RWPE2 (cell line): ENCODE measurements at regions not wholly inside any gene's neighbourhood (a gene's known extent, or its start where the extent isn't known, plus 50 kb on each side); places are given as distances from the start of the nearest gene placed in this dataset.

Experiments
- ATAC-seq: fragments of 200-7000 bp; cut with Tn5 transposase; 3 replicates; pipeline ENCODE4 v1.9.1; 2021; ENCODE audit warnings: low read depth
- DNase-seq: peaks from one replicate; pipeline ENCODE4 v3.0.0-alpha.2; 2020; ENCODE audit warnings: low spot score
- H3K27ac ChIP-seq: fragments of 450-650 bp; 2 replicates; pipeline ENCODE4 v1.5.1; 2017; ENCODE audit warnings: mild to moderate bottlenecking; ENCODE audit not compliant: poor library complexity, severe bottlenecking
- H3K27me3 ChIP-seq: fragments of 250-450 bp; sonication (Bioruptor Pico); 2 replicates; pipeline ENCODE4 v1.5.1; 2021; ENCODE audit warnings: mild to moderate bottlenecking, moderate library complexity; ENCODE audit not compliant: insufficient read depth, poor library complexity, severe bottlenecking
- H3K36me3 ChIP-seq: fragments of 250-450 bp; sonication (Bioruptor Pico); 2 replicates; pipeline ENCODE4 v1.5.1; 2020; ENCODE audit warnings: low read depth, mild to moderate bottlenecking, moderate library complexity
- H3K4me1 ChIP-seq: fragments of 250-450 bp; sonication (Bioruptor Pico); 2 replicates; pipeline ENCODE4 v1.5.1; 2021; ENCODE audit warnings: mild to moderate bottlenecking, moderate library complexity; ENCODE audit not compliant: insufficient read depth, poor library complexity, severe bottlenecking
- H3K4me3 ChIP-seq: fragments of 250-450 bp; sonication (Bioruptor Pico); 2 replicates; pipeline ENCODE4 v1.5.1; 2021; ENCODE audit warnings: mild to moderate bottlenecking, moderate library complexity; ENCODE audit not compliant: severe bottlenecking
- H3K9me3 ChIP-seq: fragments of 250-450 bp; sonication (Bioruptor Pico); 2 replicates; pipeline ENCODE4 v1.5.1; 2021; ENCODE audit warnings: mild to moderate bottlenecking, moderate library complexity; ENCODE audit not compliant: severe bottlenecking
- TF ChIP-seq, protein P1 (sequence below): fragments of 450-650 bp; IDR thresholded peaks from one replicate; pipeline ENCODE4 v1.5.1; 2017; ENCODE audit warnings: mild to moderate bottlenecking, moderate library complexity; ENCODE audit not compliant: poor library complexity, severe bottlenecking

GRCh38 chr10:37474645-37475044 is 349.2 kb downstream of the ANKRD30A start:
- DNase-seq (no peak), ATAC-seq (no peak)
- H3K27ac ChIP-seq, result no peak overlapping the region
- H3K4me1 ChIP-seq, result no peaks in the 10 kb centered on the region
- H3K27me3 ChIP-seq, result no peaks in the 10 kb centered on the region
- H3K9me3 ChIP-seq, result no peaks in the 10 kb centered on the region
- H3K36me3 ChIP-seq, result no peaks in the 10 kb centered on the region
- H3K4me3 ChIP-seq, result no peak overlapping the region
- TF ChIP-seq, protein P1, sequence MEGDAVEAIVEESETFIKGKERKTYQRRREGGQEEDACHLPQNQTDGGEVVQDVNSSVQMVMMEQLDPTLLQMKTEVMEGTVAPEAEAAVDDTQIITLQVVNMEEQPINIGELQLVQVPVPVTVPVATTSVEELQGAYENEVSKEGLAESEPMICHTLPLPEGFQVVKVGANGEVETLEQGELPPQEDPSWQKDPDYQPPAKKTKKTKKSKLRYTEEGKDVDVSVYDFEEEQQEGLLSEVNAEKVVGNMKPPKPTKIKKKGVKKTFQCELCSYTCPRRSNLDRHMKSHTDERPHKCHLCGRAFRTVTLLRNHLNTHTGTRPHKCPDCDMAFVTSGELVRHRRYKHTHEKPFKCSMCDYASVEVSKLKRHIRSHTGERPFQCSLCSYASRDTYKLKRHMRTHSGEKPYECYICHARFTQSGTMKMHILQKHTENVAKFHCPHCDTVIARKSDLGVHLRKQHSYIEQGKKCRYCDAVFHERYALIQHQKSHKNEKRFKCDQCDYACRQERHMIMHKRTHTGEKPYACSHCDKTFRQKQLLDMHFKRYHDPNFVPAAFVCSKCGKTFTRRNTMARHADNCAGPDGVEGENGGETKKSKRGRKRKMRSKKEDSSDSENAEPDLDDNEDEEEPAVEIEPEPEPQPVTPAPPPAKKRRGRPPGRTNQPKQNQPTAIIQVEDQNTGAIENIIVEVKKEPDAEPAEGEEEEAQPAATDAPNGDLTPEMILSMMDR, result no peak

DNA sequence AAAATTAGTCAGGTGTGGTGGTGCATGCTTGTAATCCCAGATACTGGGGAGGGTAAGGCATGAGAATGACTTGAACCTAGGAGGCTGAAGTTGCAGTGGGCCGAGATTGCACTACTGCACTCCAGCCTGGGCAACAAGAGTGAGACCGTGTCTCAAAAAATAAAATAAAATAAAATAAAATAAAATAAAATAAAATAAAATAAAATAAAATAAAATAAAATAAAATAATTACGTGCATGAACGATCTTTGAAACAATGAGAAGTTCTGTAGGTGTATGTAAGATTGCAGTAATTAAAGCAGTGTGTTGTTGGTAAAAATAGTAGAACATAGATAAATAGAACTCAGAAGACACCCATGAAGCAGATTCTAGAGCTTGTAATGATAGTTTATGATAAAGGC is 348.5 kb downstream of the ANKRD30A start:
- TF ChIP-seq, protein P1, result no peak
- no peaks in the 10 kb centered on the region for H3K9me3 ChIP-seq
- no peaks in the 10 kb centered on the region for H3K27me3 ChIP-seq
- no peaks in the 10 kb centered on the region for H3K36me3 ChIP-seq
- ATAC-seq, result no peak
- no peak for DNase-seq
- no peak overlapping the region for H3K4me3 ChIP-seq
- no peaks in the 10 kb centered on the region for H3K4me1 ChIP-seq
- no peak overlapping the region for H3K27ac ChIP-seq

DNA sequence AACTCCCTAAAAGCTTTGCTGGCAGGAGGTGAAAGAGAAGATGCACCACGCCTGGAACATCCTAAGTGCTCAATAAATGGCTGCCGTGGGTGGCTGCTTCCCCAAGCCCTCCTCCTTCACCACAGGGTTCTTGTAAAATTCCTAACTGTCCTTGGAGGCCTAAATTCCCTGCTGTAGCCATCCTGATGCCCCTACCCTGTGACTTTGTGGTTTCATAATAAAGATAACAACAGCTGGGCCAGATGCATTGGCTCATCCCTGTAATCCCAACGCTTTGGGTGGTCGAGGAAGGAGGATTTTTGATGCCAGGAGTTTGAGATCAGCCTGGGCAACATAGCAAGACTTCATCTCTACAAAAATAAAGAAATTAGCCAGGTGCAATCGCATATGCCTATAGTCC is 341.8 kb downstream of the ANKRD30A start:
- Histone ChIP-seq H3K4me3 (no peak overlapping the region), H3K9me3 (no peaks in the 10 kb centered on the region), H3K27me3 (no peaks in the 10 kb centered on the region), H3K36me3 (no peaks in the 10 kb centered on the region), H3K4me1 (no peaks in the 10 kb centered on the region), H3K27ac (no peak overlapping the region)
- ATAC-seq (no peak), DNase-seq (no peak)
- TF ChIP-seq, protein P1, result no peak

DNA sequence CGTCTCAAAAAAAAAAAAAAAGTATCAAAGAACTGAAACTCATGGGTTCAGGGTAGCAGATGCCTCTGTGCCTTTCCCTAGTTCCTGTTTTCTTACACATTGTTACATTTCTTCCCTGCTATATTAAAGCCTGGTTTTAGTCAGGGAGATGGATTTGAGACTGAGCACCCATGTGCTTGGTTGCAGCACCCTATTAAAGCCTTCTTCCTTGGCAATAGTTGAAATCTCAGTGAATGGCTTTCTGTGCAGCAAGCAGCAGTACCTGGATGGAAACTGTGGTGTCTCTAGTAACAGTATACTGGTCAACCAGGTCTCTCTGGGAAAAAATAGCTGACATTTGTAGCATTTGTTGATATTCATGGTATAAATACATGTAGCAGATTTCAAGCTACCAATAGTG is 331.1 kb downstream of the ANKRD30A start:
- no peaks in the 10 kb centered on the region for H3K36me3 ChIP-seq
- H3K4me3 ChIP-seq, result no peak overlapping the region
- H3K4me1 ChIP-seq, result no peaks in the 10 kb centered on the region
- DNase-seq (no peak), ATAC-seq (no peak)
- no peaks in the 10 kb centered on the region for H3K9me3 ChIP-seq
- TF ChIP-seq, protein P1, result no peak
- H3K27me3 ChIP-seq, result no peaks in the 10 kb centered on the region
- no peak overlapping the region for H3K27ac ChIP-seq

DNA sequence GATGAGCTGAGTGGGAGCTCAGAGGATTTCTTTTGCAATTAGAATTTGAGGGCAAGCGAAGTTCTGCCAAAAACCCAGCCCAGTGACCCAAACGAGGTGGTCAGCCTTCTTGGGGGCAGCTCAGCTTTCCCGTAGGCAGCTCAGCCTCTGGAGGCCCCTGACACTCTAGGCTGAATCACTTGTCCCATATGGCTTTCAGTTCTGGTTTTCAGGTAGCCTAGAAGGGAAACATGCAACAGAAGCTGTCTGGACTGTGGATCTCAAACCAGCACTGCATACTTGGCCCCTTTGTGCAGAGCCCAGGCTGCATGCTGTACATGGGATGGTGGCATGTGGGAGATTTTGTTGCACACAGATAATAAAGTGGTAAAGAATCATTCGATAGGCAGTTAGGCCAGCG is 322.8 kb downstream of the ANKRD30A start:
- TF ChIP-seq, protein P1, result no peak
- H3K4me3 ChIP-seq, result no peak overlapping the region
- no peak overlapping the region for H3K27ac ChIP-seq
- H3K4me1 ChIP-seq, result no peaks in the 10 kb centered on the region
- no peaks in the 10 kb centered on the region for H3K36me3 ChIP-seq
- H3K9me3 ChIP-seq, result no peaks in the 10 kb centered on the region
- DNase-seq (no peak), ATAC-seq (no peak)
- H3K27me3 ChIP-seq, result no peaks in the 10 kb centered on the region
